ENCODE measurements at regions not wholly inside any gene's neighbourhood (a gene's known extent, or its start where the extent isn't known, plus 50 kb on each side); places are given as distances from the start of the nearest gene placed in this dataset.

DNA sequence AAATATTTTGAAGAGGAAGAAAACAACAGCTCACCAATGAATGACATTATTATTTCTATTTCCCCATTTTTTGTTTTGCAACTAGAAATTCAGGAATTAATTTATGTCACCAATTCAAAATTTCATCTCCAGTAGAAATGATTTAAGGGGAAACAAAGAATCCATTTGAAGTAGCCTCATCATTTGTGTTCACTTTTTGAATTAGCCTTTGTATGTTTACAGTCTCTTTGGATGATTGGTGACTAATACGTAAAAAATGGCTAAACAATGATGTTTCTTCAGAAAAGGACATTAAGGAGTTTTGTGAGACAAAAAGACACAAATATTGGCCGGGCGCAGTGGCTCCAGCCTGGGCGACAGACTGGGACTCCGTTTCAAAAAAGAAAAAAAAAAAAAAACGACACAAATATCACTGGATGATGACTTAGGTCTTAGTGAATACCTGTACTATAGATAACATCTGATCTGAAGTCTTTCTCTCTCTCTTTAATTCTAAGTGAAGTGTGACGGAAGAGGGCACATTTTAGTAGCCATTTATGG is 313.2 kb downstream of the PIK3C3 start:
- no peak for DNase-seq (ENCODE audit: low spot score)

- DNase-seq (ENCODE audit: low spot score) = no peak
Measured at GRCh38 chr18:42268798-42269197, 313.8 kb downstream of the PIK3C3 start.

GRCh38 chr18:42271647-42272414 is 316.8 kb downstream of the PIK3C3 start:
- no peak for DNase-seq (ENCODE audit: low spot score)

- peak; percentile 0 for DNase-seq (ENCODE audit: low spot score)
Measured at GRCh38 chr18:42274488-42275137, 319.6 kb downstream of the PIK3C3 start.

- no peak for DNase-seq (ENCODE audit: low spot score)
Measured at GRCh38 chr18:42275138-42275535, 320.1 kb downstream of the PIK3C3 start.

- no peak for DNase-seq (ENCODE audit: low spot score)
Measured at GRCh38 chr18:42275949-42276730, 321.1 kb downstream of the PIK3C3 start.

- DNase-seq (ENCODE audit: low spot score) = no peak
Measured at GRCh38 chr18:42281124-42281523, 326.1 kb downstream of the PIK3C3 start.

DNA sequence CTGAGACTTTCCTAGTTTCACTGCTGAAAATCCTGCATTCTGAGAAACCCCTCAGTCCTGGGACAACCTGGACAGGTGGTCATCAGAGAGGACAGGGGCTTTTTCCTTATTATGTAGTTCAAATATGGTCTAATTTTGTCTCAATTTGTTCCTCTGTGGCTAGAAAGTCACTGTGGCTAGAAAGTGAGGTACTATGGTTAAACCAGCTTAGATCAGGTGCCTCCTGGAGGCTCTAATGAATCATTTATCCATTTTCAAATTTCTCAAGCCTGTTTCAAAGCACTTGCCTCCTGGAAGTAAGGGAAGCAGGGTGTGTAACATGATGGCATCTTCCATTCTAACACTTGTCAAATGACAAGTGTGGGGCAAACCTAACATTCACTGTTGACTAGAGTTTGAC is 326.8 kb downstream of the PIK3C3 start:
- DNase-seq (ENCODE audit: low spot score) = no peak

DNA sequence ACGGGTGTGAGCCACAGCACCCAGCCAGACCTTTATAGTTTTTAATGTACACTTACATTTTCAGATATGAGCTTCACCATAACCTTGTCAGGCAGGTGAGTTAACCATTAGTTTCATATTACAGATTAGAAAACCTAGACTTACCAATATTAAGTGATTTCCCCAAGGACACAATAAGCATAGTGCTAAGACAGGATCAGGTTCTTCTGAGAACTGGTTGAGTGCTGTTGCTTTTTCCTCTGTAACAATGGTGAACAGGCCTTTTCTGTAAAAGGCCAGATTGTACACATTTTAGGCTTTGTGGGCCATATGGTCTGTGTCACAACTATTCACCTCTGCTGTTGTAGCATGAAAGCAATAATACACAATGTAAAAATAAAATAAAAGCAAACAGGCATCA is 332.0 kb downstream of the PIK3C3 start:
- no peak for DNase-seq (ENCODE audit: low spot score)

- DNase-seq (ENCODE audit: low spot score) = no peak
Measured at GRCh38 chr18:42288129-42288528, 333.1 kb downstream of the PIK3C3 start.

GRCh38 chr18:42289526-42289925 is 334.5 kb downstream of the PIK3C3 start:
- DNase-seq (ENCODE audit: low spot score) = no peak

DNA sequence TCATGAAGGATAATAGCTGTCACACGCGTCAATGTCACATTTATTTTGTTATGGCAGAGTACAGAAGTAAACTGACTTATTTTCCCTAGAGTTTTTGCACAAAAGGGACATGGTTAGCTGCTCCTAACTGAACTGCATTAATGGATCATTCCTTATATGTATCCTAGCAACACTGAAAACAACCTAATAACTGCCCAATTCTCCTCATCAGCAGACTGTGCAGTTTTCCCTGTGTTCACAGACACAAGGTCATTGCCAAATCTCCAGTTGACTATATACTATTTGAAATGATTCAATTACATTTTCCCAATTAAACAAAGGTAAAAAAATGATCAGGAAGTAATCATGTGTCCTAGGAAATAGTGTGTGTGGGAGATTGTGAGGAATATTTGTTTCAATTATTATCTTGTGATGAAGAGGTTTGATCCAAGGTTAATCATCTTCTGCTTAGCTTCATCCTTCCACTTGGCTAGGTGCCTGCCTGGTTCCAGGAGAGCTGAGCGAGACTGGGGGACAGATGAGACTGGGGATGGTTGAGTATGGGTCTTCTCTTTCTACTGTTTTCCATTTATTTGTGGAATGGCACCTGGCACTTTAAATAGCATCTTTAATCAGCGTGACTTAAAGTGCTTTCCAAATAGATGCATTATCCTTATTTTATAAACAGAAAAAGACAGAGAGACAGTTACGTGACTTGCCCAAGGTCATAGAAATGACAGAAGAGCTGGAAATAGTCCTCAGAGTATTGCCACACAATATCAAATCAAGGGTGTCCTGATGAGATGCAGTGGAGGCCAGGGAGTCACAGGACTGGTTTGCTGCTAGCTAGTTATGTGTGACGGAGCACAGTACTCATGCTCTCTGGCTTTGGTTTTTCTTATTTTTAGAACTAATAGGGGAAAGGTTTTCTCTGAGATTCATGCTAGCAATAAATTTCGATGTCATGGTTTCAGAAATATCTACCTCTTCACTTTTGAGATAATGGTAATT is 335.6 kb downstream of the PIK3C3 start:
- DNase-seq (ENCODE audit: low spot score) = no peak

- DNase-seq (ENCODE audit: low spot score) = no peak
Measured at GRCh38 chr18:42292654-42293053, 337.6 kb downstream of the PIK3C3 start.

DNA sequence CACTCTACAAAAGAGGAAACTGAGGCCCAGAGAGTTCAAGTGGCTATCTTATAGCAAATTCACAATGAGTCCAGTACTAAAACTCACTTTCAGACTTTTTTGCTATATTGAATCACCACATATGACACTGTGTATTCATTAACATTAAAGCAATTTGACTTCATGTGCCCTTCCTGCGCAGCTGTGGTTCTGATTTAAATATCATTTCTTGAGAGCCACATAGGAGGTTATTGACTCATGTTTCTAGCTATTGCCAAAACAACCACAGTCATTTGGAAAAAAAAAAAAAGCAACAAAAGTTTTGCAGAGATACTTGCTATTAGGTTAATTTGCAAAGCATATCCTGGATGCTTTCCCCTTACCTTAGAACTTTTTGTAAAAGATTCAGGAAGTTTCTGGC is 341.2 kb downstream of the PIK3C3 start:
- no peak for DNase-seq (ENCODE audit: low spot score)

GRCh38 chr18:42296723-42297122 is 341.7 kb downstream of the PIK3C3 start:
- DNase-seq (ENCODE audit: low spot score) = no peak

DNA sequence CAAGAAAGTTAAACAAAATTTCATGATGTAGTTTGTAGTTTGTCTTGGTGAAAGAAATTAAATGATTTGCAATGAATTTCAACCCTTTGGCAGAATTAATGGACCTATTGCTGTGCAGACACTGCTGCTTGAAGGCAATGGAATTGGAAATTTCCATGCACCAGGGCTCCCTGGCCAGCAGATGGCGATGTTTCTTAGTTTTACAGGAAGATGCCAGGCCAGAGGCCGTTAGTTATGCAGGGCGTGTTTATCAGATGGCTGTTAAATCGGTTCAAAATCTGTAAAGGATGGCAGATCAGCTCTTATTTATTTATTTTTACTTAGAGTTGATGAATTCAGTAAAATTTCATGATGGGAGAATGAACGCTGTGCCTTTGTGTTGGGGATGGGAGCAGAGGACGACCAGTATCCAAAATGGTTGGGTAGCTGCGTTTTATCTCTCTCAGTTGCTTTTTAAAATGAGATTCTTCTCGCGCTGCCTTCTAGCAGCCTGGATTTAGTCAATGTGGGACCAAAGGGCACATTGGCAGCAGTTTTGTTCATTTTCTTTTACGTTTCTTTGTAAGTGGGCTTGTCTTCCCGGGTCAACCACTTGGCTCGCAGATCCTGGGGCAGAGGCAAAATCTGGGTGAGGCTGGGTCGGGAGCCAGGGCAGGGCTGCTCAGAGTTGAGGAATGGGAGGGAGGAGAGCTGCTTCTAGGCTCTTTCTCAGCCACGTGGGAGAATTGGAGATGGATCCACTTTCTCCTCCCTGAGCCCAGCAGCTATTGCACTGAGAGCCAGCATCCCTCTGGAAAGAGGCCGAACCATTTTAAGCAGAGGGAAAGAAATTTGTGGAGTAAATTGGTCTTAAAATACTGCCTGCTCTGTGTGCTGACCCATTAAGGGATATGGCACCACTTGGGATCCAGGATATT is 344.0 kb downstream of the PIK3C3 start:
- peak; percentile 68 for DNase-seq (ENCODE audit: low spot score)

- DNase-seq (ENCODE audit: low spot score) = no peak
Measured at GRCh38 chr18:42305869-42306593, 351.0 kb downstream of the PIK3C3 start.

DNA sequence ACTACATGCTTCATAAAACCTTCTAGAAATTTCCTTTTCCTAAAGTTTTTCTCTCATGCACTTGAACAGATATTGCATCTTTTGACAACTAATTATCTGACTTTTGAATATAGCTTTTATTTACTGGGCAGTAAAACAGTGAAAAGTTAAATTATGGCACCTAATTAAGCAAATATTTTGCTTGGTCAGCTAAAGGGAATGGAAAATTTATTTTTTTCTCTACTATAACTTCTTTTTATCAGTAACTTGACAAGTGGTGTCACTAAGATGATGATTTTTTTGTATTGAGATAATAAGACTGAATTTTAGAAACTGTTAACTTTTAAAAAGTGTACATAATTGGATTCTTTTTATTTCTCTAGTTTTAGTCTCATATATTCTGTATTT is 351.6 kb downstream of the PIK3C3 start:
- DNase-seq (ENCODE audit: low spot score) = no peak

DNA sequence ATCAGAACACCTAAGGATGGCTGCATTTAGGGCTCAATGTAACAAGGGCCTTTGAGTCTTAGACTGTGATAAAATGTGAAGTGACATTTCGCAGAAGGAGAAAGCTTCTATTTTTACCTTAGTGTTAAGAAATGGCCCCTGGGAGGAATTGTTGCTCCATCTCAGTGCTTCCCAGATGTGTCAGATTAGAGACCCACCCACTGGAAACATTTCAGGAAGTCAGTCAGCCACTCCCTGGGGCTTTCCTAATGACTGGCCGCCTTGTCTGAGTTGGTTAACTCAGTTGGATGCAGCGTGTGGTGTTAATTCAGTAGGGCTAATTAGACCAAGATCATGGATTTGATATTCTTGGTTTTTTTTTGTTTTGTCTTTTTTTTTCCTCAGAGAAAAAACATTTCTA is 355.9 kb downstream of the PIK3C3 start:
- DNase-seq (ENCODE audit: low spot score) = no peak

DNA sequence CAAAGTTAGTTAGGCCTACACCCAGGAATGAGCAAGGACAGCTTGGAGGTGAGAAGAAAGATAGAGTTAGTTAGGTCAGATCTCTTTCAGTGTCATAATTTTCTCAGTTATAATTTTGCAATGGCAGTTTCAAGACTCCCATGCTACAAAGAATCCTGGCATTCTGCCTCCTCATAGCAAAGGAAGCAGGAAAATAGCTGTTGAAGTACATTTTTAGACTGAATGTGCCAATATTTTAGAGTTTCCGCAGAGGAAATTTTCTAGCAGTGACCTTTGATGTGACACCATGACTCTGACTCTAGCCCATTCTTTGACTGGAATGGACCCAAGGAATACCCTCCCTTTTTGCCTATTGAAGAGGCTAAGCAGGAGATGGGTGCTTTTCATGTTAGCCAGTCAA is 371.7 kb downstream of the PIK3C3 start:
- no peak for DNase-seq (ENCODE audit: low spot score)
